Uterus (tissue), 3 donors: ENCODE measurements at regions not wholly inside any gene's neighbourhood (a gene's known extent, or its start where the extent isn't known, plus 50 kb on each side); places are given as distances from the start of the nearest gene placed in this dataset.

Experiments
- DNase-seq, 2 donors: peaks; one replicate each; pipeline ENCODE4 v3.0.0-alpha.2; 2019 to 2020
- H3K27ac ChIP-seq, 2 donors: fragments of 200-600 bp; sonication (generic); 1 replicate in 1 of 2; 2 replicates in 1 of 2; pipeline ENCODE4 v1.5.1; 2016 to 2018
- H3K27me3 ChIP-seq, 2 donors: fragments of 200-600 bp; sonication (generic); one replicate each; pipeline ENCODE4 v1.5.1; 2018 to 2019; ENCODE audit warnings: control low read depth in 1 of 2
- H3K36me3 ChIP-seq, 2 donors: fragments of 200-600 bp; sonication (generic); one replicate each; pipeline ENCODE4 v1.5.1; 2019; ENCODE audit warnings: control low read depth in 1 of 2
- H3K4me1 ChIP-seq, 2 donors: fragments of 200-600 bp; sonication (generic); one replicate each; pipeline ENCODE4 v1.5.1; 2018 to 2019; ENCODE audit warnings: control low read depth in 1 of 2
- H3K4me3 ChIP-seq, 2 donors: fragments of 200-600 bp; sonication (generic); 1 replicate in 1 of 2; 2 replicates in 1 of 2; pipeline ENCODE4 v1.5.1; 2018 to 2019; ENCODE audit warnings: mild to moderate bottlenecking in 1 of 2
- H3K9me3 ChIP-seq, 2 donors: fragments of 200-600 bp; sonication (generic); one replicate each; pipeline ENCODE4 v1.5.1; 2019; ENCODE audit warnings: control low read depth in 1 of 2
- CTCF ChIP-seq, 4 experiments: fragments of 200-600 bp in 2 of 4; fragments of 450-650 bp in 2 of 4; sonication (generic) in 2 of 4; IDR thresholded peaks; one replicate each; pipeline ENCODE4 v1.5.1; 2016 to 2019; ENCODE audit warnings: antibody characterized with exemption in 4 of 4, mild to moderate bottlenecking in 2 of 4, moderate library complexity in 1 of 4
- POLR2A ChIP-seq, 2 donors: fragments of 450-650 bp; IDR thresholded peaks; one replicate each; pipeline ENCODE4 v1.6.1; 2016; ENCODE audit warnings: antibody characterized with exemption in 2 of 2, mild to moderate bottlenecking in 1 of 2, moderate library complexity in 1 of 2
- intact Hi-C: fragments of 100-400 bp; cut with DNase I; formaldehyde crosslinking; loops from one replicate; pipeline ENCODE4 v1.15.1; 2023; ENCODE audit warnings: low total_unique reads
- donor health status: DM: yes; HTN: yes; CAD: no.

GRCh38 chr9:23160952-23161469 is 665.0 kb downstream of the ELAVL2 start:
- no peaks in the 10 kb centered on the region for H3K9me3 ChIP-seq
- DNase-seq = no peak
- H3K27ac ChIP-seq = no peak overlapping the region
- H3K4me3 ChIP-seq = no peak overlapping the region
- no peaks in the 10 kb centered on the region for H3K27me3 ChIP-seq
- no peaks in the 10 kb centered on the region for H3K36me3 ChIP-seq
- intact Hi-C loops = no loop called here
- TF ChIP-seq POLR2A (IDR thresholded peaks at IDR 0.05) (no peak), CTCF (IDR thresholded peaks at IDR 0.05) (no peak)
- no peaks in the 10 kb centered on the region for H3K4me1 ChIP-seq

GRCh38 chr9:23162789-23163188 is 663.3 kb downstream of the ELAVL2 start:
- DNase-seq = no peak
- TF ChIP-seq POLR2A (IDR thresholded peaks at IDR 0.05) (no peak), CTCF (IDR thresholded peaks at IDR 0.05) (no peak)
- H3K4me3 ChIP-seq = no peak overlapping the region
- H3K36me3 ChIP-seq = no peaks in the 10 kb centered on the region
- no peaks in the 10 kb centered on the region for H3K27me3 ChIP-seq
- H3K4me1 ChIP-seq = no peaks in the 10 kb centered on the region
- H3K9me3 ChIP-seq = no peaks in the 10 kb centered on the region
- intact Hi-C loops = no loop called here
- no peak overlapping the region for H3K27ac ChIP-seq

- no peak for DNase-seq
- Histone ChIP-seq H3K27ac (no peak overlapping the region), H3K9me3 (no peaks in the 10 kb centered on the region), H3K4me3 (no peak overlapping the region), H3K4me1 (no peaks in the 10 kb centered on the region), H3K36me3 (no peaks in the 10 kb centered on the region), H3K27me3 (no peaks in the 10 kb centered on the region)
- intact Hi-C loops = no loop called here
- TF ChIP-seq POLR2A (IDR thresholded peaks at IDR 0.05) = no peak
Observed at GRCh38 chr9:23171479-23171878, 654.6 kb downstream of the ELAVL2 start.

GRCh38 chr9:23172206-23172605 is 653.8 kb downstream of the ELAVL2 start:
- TF ChIP-seq POLR2A (IDR thresholded peaks at IDR 0.05) (no peak), CTCF (IDR thresholded peaks at IDR 0.05) (no peak)
- Histone ChIP-seq H3K27ac (no peak overlapping the region), H3K4me3 (no peak overlapping the region), H3K36me3 (no peaks in the 10 kb centered on the region), H3K4me1 (no peaks in the 10 kb centered on the region), H3K27me3 (no peaks in the 10 kb centered on the region), H3K9me3 (no peaks in the 10 kb centered on the region)
- no peak for DNase-seq
- intact Hi-C loops = no loop called here

GRCh38 chr9:23172979-23173637 is 652.9 kb downstream of the ELAVL2 start:
- no peak overlapping the region for H3K27ac ChIP-seq
- TF ChIP-seq POLR2A (IDR thresholded peaks at IDR 0.05) = no peak
- TF ChIP-seq CTCF (IDR thresholded peaks at IDR 0.05) = no peak
- intact Hi-C loops = no loop called here
- no peaks in the 10 kb centered on the region for H3K36me3 ChIP-seq
- no peaks in the 10 kb centered on the region for H3K27me3 ChIP-seq
- H3K9me3 ChIP-seq = no peaks in the 10 kb centered on the region
- H3K4me3 ChIP-seq = no peak overlapping the region
- H3K4me1 ChIP-seq = no peaks in the 10 kb centered on the region
- DNase-seq = no peak
